Stomach (tissue), 8 donors: ENCODE measurements at regions not wholly inside any gene's neighbourhood (a gene's known extent, or its start where the extent isn't known, plus 50 kb on each side); places are given as distances from the start of the nearest gene placed in this dataset.

Experiments used
- DNase-seq, 2 donors: peaks; one replicate each; pipeline versions ENCODE4 v3.0.0 to v3.0.0-alpha.2; 2013 to 2019
- H3K27ac ChIP-seq, 5 donors: fragments of 200-600 bp in 4 of 5; sonication (generic) in 4 of 5; one replicate each; pipeline ENCODE4 v1.5.1; 2013 to 2019; ENCODE audit warnings: mild to moderate bottlenecking in 1 of 5, moderate library complexity in 1 of 5
- H3K27me3 ChIP-seq, 3 donors: fragments of 200-600 bp; sonication (generic); one replicate each; pipeline ENCODE4 v1.5.1; 2017 to 2019; ENCODE audit warnings: mixed run types in 1 of 3
- H3K36me3 ChIP-seq, 4 donors: fragments of 200-600 bp; sonication (generic); 1 replicate in 3 of 4; 2 replicates in 1 of 4; pipeline ENCODE4 v1.5.1; 2016 to 2019
- H3K4me1 ChIP-seq, 4 donors: fragments of 200-600 bp; sonication (generic); one replicate each; pipeline ENCODE4 v1.5.1; 2016 to 2019
- H3K4me3 ChIP-seq, 4 donors: fragments of 200-600 bp; sonication (generic) in 3 of 4; one replicate each; pipeline ENCODE4 v1.5.1; 2016 to 2019; ENCODE audit warnings: mild to moderate bottlenecking in 1 of 4
- H3K9me3 ChIP-seq, 4 donors: fragments of 200-600 bp; sonication (generic); one replicate each; pipeline ENCODE4 v1.5.1; 2016 to 2019
- EP300 ChIP-seq: sonication (generic); formaldehyde crosslinking; IDR thresholded peaks from one replicate; pipeline ENCODE4 v1.6.1; 2017; ENCODE audit warnings: antibody characterized with exemption
- POLR2A ChIP-seq, 4 donors: fragments of 450-650 bp; IDR thresholded peaks; one replicate each; pipeline ENCODE4 v1.6.1; 2016; ENCODE audit warnings: antibody characterized with exemption in 4 of 4, control low read depth in 2 of 4, mild to moderate bottlenecking in 1 of 4, moderate library complexity in 1 of 4
- POLR2AphosphoS5 ChIP-seq, 3 donors: sonication (generic); formaldehyde crosslinking; IDR thresholded peaks; one replicate each; pipeline ENCODE4 v1.6.1; 2016; ENCODE audit warnings: antibody characterized with exemption in 3 of 3
- WGBS, 5 donors: extraction: QIAGEN DNeasy Blood & Tissue Kit in 3 of 5; methylation state at CpG; one replicate each; pipeline versions ENCODE4 v1.1.5 to v1.1.7; 2013 to 2018; 5-methylcytosine and 5-hydroxymethylcytosine counted together
- intact Hi-C: fragments of 100-400 bp; cut with DNase I; formaldehyde crosslinking; loops from one replicate; pipeline ENCODE4 v1.15.1; 2023; ENCODE audit warnings: low total_unique reads
- TF ChIP-seq, protein P1 (sequence below), 7 experiments: fragments of 450-650 bp in 4 of 7; fragments of 200-600 bp in 3 of 7; sonication (generic) in 3 of 7; IDR thresholded peaks; one replicate each; pipeline ENCODE4 v1.5.1; 2016 to 2019; ENCODE audit warnings: antibody characterized with exemption in 7 of 7, control low read depth in 2 of 7, mild to moderate bottlenecking in 1 of 7
- donor health status: healthy with polysubstance abuse.
- donor health status: Bipolar disorder and iron deficiency.
- donor health status: healthy.

DNA sequence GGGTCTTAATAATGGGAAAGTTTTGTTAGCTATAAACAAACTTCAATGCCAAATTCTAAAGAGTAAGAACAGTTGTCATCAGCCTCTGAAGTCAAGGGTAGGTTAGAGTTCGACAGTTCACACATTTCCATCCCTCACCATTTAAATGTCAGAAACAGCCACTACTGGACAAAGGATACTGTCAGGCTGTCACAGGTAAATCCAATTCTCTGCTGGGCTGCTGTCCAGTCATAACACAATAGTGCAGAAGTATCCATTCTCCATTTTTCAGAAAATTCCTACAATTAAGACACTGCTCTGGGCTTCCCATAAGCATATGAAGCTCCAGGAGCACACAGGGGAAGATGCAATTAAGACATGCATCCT, 221.4 kb downstream of the RPS29 start:
- Histone ChIP-seq H3K36me3 (no peaks in the 10 kb centered on the region), H3K4me3 (no peak overlapping the region), H3K4me1 (no peaks in the 10 kb centered on the region), H3K27ac (no peak overlapping the region), H3K9me3 (peaks cover 0 to 6% (median 4%) of the 10 kb centered on the region in 4 donors), H3K27me3 (no peaks in the 10 kb centered on the region)
- TF ChIP-seq POLR2A (IDR thresholded peaks at IDR 0.05), result no peak
- TF ChIP-seq POLR2AphosphoS5 (IDR thresholded peaks at IDR 0.05), result no peak
- TF ChIP-seq, protein P1, sequence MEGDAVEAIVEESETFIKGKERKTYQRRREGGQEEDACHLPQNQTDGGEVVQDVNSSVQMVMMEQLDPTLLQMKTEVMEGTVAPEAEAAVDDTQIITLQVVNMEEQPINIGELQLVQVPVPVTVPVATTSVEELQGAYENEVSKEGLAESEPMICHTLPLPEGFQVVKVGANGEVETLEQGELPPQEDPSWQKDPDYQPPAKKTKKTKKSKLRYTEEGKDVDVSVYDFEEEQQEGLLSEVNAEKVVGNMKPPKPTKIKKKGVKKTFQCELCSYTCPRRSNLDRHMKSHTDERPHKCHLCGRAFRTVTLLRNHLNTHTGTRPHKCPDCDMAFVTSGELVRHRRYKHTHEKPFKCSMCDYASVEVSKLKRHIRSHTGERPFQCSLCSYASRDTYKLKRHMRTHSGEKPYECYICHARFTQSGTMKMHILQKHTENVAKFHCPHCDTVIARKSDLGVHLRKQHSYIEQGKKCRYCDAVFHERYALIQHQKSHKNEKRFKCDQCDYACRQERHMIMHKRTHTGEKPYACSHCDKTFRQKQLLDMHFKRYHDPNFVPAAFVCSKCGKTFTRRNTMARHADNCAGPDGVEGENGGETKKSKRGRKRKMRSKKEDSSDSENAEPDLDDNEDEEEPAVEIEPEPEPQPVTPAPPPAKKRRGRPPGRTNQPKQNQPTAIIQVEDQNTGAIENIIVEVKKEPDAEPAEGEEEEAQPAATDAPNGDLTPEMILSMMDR (IDR thresholded peaks at IDR 0.05), result no peak
- no peak for DNase-seq
- WGBS, 5 donors, result 37 to 57% (median 43%) methylated on average over 1 of the region's 1 CpG
- intact Hi-C loops, result no loop called here

DNA sequence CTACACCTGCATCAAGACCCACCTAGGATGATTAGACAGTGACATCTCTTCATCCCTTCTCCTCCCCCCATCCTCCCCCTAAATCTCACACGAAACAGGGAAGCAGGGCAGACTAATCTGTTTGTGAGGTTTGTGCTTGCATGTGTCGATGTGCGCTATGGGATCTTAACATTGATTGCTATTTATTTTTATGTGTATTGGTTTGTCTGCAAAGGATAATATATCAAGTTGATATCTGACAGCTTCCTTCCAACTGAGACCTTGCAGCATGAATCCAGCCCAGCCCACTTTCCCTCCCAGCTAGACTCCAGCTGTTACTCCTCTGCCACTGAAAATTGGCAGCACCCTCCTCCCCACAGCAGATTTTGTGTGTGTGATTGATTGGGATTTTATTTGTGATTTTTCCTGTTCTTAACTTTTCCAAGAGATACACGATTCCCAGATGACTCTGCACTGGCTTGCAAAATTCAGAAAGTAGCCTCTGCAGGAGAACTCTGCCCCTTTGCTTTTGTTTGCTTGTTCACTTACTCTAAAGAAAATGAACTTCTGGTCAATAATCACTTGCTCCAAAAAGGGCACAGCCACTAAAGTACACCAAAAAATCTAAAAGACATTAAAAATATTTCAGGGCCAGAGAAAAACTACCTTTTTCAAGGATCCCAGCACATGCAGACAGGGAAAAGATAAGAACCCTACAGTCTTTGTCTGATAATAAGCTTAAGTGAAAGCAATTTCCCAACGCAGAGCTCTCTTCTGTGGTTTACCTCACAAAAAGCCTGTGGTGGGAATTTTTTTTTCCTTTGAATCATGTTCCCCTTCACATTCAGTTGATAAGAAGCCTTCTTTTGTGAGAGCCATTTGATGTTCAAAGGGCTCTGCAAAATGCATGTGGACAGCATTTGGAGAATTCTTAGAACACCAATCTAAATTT, 222.1 kb downstream of the RPS29 start:
- TF ChIP-seq POLR2A (IDR thresholded peaks at IDR 0.05) (no peak), EP300 (no peak), POLR2AphosphoS5 (IDR thresholded peaks at IDR 0.05) (no peak)
- TF ChIP-seq, protein P1 (IDR thresholded peaks at IDR 0.05), result no peak

DNA sequence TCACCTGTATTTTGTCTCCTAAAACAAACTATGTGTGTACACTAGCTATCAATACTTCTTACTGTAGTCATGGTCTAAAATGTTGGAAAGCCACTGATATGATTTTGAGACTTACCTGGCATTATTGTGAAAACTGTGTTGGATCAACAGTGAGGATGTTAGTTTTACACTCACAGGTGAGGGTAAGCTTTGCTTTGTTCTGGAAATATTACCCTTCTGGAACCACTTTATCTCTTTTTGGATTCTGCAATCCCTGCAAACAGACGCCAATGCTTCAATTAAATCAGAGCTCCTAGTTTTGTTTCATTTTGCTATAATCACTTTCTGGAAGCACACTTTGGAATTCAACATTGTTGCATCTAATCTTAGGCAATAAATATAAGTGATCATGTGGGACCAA, 223.3 kb downstream of the RPS29 start:
- Histone ChIP-seq H3K4me3 (no peak overlapping the region), H3K36me3 (no peaks in the 10 kb centered on the region), H3K4me1 (no peaks in the 10 kb centered on the region), H3K27me3 (no peaks in the 10 kb centered on the region), H3K9me3 (peaks cover 0 to 9% (median 7%) of the 10 kb centered on the region in 4 donors), H3K27ac (no peak overlapping the region)
- no peak for TF ChIP-seq POLR2AphosphoS5 (IDR thresholded peaks at IDR 0.05)
- 22 to 50% (median 39%) methylated on average over 1 of the region's 1 CpG for WGBS, 5 donors
- no peak for DNase-seq
- intact Hi-C loops, result no loop called here

More for the DNA sequence above, 222.1 kb downstream of the RPS29 start:
- H3K27ac ChIP-seq, result no peak overlapping the region
- no peaks in the 10 kb centered on the region for H3K4me1 ChIP-seq
- H3K9me3 ChIP-seq, result peaks cover 0 to 9% (median 7%) of the 10 kb centered on the region in 4 donors
- intact Hi-C loops, result no loop called here
- H3K36me3 ChIP-seq, result no peaks in the 10 kb centered on the region
- H3K4me3 ChIP-seq, result no peak overlapping the region
- 19 to 37% (median 24%) methylated on average over 5 of the region's 5 CpGs for WGBS, 5 donors
- peak in 1 of 2 donors; percentile 30 for DNase-seq
- no peaks in the 10 kb centered on the region for H3K27me3 ChIP-seq

DNA sequence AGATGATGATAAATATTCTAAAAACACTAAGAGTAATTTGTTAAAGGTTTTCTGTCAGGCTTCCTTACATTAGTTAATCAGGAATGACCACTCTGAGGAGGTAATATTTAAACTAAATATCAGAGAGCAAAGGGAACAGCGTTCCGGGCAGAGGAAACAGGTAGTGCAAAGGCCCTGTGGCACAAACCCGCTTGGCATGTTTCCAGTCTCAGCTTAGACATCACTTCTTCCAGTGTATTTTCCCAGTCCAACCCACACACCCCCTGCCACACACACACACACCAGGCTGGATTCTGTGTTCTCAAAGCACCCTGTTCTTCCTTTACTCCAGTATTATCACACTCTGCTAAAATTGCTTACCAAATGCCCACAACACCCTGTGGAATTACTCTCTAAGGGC, 247.1 kb downstream of the RPS29 start:
- H3K4me1 ChIP-seq, result no peaks in the 10 kb centered on the region
- intact Hi-C loops, result no loop called here
- DNase-seq, result no peak
- no peaks in the 10 kb centered on the region for H3K36me3 ChIP-seq
- no peak for TF ChIP-seq EP300
- TF ChIP-seq, protein P1 (IDR thresholded peaks at IDR 0.05), result no peak
- TF ChIP-seq POLR2A (IDR thresholded peaks at IDR 0.05), result no peak
- no peak for TF ChIP-seq POLR2AphosphoS5 (IDR thresholded peaks at IDR 0.05)
- no peak overlapping the region for H3K4me3 ChIP-seq
- no peaks in the 10 kb centered on the region for H3K27me3 ChIP-seq
- H3K27ac ChIP-seq, result no peak overlapping the region
- H3K9me3 ChIP-seq, result peaks cover 0 to 9% (median 0%) of the 10 kb centered on the region in 4 donors
- 79 to 94% (median 91%) methylated on average over 3 of the region's 3 CpGs for WGBS, 5 donors

DNA sequence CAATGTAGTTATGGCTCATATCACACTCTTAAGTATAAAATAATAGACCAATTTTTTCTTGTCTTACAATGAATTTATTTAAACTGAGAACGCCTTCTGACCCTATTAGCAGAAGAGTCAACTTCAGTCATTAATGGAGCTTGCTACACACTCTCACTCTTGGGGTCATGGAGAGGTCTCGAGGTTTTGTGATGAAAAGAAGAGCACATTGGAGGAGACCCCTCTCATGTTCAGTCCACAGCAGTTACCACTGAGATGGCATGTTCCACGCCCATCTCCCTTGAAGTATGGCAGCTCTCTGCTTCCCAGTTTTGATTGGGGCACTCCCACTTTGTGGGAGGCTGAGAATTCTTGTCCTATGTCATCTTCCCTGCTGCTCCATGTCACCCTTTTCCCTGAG, 266.4 kb downstream of the RPS29 start:
- intact Hi-C loops, result no loop called here
- TF ChIP-seq POLR2AphosphoS5 (IDR thresholded peaks at IDR 0.05), result no peak
- TF ChIP-seq POLR2A (IDR thresholded peaks at IDR 0.05), result no peak
- TF ChIP-seq, protein P1 (IDR thresholded peaks at IDR 0.05), result no peak
- no peak for TF ChIP-seq EP300
- WGBS, 5 donors, result 57 to 76% (median 70%) methylated on average over 3 of the region's 3 CpGs
- DNase-seq, result no peak
- Histone ChIP-seq H3K27me3 (no peaks in the 10 kb centered on the region), H3K9me3 (no peaks in the 10 kb centered on the region), H3K27ac (no peak overlapping the region), H3K36me3 (no peaks in the 10 kb centered on the region), H3K4me3 (no peak overlapping the region), H3K4me1 (no peaks in the 10 kb centered on the region)
